OCI-LY7 (cell line): ENCODE measurements at regions not wholly inside any gene's neighbourhood (a gene's known extent, or its start where the extent isn't known, plus 50 kb on each side); places are given as distances from the start of the nearest gene placed in this dataset.
"Not testable (repeated sequence)": the region's sequence is repeated elsewhere in the genome, so short reads cannot be mapped to it uniquely, and the experiment has no call there.

Experiments
- CTCF ChIP-seq: fragments of 200-600 bp; sonication (generic); conservative IDR thresholded peaks from 2 replicates; pipeline ENCODE4 v1.5.1; 2014; ENCODE audit warnings: mild to moderate bottlenecking, antibody characterized with exemption, low read length, moderate library complexity, mixed read lengths
- EZH2phosphoT487 ChIP-seq: fragments of 200-600 bp; sonication (generic); IDR thresholded peaks from 2 replicates; pipeline ENCODE4 v1.6.1; 2018; ENCODE audit warnings: low read depth, borderline replicate concordance, mild to moderate bottlenecking, mixed run types, antibody characterized with exemption, low read length, moderate library complexity, mixed read lengths

DNA sequence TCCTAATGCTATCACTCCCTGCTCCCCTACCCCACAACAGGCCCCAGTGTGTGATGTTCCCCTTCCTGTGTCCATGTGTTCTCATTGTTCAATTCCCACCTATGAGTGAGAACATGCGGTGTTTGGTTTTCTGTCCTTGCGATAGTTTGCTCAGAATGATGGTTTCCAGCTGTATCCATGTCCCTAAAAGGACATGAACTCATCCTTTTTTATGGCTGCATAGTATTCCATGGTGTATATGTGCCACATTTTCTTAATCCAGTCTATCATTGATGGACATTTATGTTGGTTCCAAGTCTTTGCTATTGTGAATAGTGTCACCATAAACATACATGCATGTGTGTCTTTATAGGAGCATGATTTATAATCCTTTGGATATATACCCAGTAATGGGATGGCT is 80.4 kb upstream of the B3GAT1 start:
- not testable (repeated sequence) for TF ChIP-seq CTCF, EZH2phosphoT487
